ENCODE measurements at regions not wholly inside any gene's neighbourhood (a gene's known extent, or its start where the extent isn't known, plus 50 kb on each side); places are given as distances from the start of the nearest gene placed in this dataset.

DNA sequence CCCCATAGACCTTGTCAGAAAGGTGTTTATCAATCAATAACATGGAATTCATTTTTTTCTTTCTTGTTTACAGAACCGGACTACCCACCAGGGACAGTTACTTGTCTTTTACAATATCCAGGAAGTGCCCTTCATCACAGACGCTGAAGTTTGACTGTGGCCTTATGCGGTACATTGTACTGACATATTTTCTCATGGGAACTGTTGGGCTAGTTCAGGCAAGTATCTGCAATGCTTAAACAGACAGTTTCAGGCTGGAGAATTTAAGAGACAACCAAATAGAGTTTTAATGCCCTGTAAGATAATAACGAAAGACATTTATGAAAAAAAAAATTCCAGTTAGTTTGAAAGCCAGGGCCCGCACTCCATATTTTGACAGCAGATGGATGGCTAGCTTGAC is 246.4 kb downstream of the GATA3 start:
- intact Hi-C loops (cut with DNase I) = no loop called here
- Histone ChIP-seq H3K27ac (no peak overlapping the region), H3K4me3 (no peak overlapping the region), H3K4me1 (no peaks in the 10 kb centered on the region), H3K9me3 (no peaks in the 10 kb centered on the region), H3K27me3 (peaks cover 0 to 19% (median 0%) of the 10 kb centered on the region in 4 donors), H3K36me3 (no peaks in the 10 kb centered on the region)
- 42 to 49% methylated on average over 5 of the region's 5 CpGs for WGBS, 2 donors
- no peak for ATAC-seq
- DNase-seq = no peak
- TF ChIP-seq, protein P1, sequence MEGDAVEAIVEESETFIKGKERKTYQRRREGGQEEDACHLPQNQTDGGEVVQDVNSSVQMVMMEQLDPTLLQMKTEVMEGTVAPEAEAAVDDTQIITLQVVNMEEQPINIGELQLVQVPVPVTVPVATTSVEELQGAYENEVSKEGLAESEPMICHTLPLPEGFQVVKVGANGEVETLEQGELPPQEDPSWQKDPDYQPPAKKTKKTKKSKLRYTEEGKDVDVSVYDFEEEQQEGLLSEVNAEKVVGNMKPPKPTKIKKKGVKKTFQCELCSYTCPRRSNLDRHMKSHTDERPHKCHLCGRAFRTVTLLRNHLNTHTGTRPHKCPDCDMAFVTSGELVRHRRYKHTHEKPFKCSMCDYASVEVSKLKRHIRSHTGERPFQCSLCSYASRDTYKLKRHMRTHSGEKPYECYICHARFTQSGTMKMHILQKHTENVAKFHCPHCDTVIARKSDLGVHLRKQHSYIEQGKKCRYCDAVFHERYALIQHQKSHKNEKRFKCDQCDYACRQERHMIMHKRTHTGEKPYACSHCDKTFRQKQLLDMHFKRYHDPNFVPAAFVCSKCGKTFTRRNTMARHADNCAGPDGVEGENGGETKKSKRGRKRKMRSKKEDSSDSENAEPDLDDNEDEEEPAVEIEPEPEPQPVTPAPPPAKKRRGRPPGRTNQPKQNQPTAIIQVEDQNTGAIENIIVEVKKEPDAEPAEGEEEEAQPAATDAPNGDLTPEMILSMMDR (IDR thresholded peaks at IDR 0.05) = no peak
- no peak for FAIRE-seq

DNA sequence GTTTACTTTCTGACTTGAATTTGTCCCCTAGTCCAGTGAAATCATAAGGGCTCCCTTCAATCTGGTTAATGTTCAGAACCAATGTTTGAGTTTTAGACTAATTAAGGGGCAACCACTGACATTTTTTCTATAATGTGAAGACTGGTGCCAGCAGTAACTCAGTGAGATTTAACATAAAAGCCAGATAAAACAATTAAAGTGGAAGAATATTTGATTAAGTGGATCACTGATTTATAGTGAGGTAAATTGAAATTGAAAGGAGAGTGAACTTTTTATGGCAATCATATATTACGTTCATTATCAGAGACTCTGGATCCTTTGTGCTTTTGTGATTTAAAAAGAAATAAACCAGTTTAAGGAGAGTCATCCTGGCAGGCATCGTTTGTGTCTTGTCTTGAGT is 246.8 kb downstream of the GATA3 start:
- 59 to 66% methylated on average over 2 of the region's 2 CpGs for WGBS, 2 donors
- ATAC-seq = no peak
- Histone ChIP-seq H3K27ac (no peak overlapping the region), H3K27me3 (peaks cover 0 to 15% (median 0%) of the 10 kb centered on the region in 4 donors), H3K36me3 (no peaks in the 10 kb centered on the region), H3K9me3 (no peaks in the 10 kb centered on the region), H3K4me3 (no peak overlapping the region), H3K4me1 (no peaks in the 10 kb centered on the region)
- TF ChIP-seq, protein P1 (IDR thresholded peaks at IDR 0.05) = no peak
- DNase-seq = no peak
- intact Hi-C loops (cut with DNase I) = no loop called here
- no peak for FAIRE-seq

DNA sequence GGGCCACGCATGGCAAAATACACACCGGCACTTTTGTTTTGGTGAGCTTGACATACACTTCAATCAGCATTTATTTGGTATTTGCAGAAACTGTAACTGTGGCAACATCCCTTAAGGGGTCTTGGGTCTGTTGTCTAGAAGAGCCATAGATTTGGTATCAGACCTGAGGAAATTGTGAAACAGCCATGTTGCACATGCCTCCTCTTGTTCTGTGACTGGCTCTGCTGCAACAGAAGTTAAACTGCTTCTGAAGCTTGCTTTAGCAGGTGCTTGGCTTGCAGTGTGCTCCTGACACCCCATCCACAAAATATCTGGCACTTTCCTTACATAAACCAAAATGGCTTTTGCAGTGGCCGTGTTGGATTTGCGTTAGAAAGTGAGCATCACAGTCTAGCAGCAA is 247.3 kb downstream of the GATA3 start:
- Histone ChIP-seq H3K36me3 (no peaks in the 10 kb centered on the region), H3K27ac (no peak overlapping the region), H3K4me3 (no peak overlapping the region), H3K27me3 (peaks cover 0 to 13% (median 0%) of the 10 kb centered on the region in 4 donors), H3K9me3 (no peaks in the 10 kb centered on the region), H3K4me1 (no peaks in the 10 kb centered on the region)
- FAIRE-seq = no peak
- intact Hi-C loops (cut with DNase I) = no loop called here
- TF ChIP-seq, protein P1 (IDR thresholded peaks at IDR 0.05) = no peak
- DNase-seq = no peak
- WGBS, 2 donors = 73 to 77% methylated on average over 4 of the region's 4 CpGs
- ATAC-seq = no peak

DNA sequence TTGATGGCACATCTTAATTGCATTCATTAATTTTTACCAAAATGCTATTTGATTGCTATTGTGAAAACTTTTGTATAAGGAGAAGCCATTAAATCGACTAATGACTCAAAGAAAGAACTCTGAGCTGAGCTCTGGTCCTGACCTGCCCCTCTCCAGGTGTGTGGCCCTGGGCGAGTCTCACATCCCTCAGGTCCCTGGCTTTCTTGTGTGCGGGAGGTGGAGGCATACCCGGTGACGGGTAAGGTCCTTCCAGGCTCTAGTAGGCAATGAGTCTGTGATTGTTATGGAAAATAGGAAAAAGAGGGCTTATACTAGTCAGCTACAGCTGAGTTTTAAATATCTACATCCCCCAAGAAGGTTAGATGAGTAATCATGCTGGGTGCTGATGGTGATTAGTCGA is 248.1 kb downstream of the GATA3 start:
- Histone ChIP-seq H3K9me3 (no peaks in the 10 kb centered on the region), H3K36me3 (no peaks in the 10 kb centered on the region), H3K27ac (no peak overlapping the region), H3K4me3 (no peak overlapping the region), H3K27me3 (peaks cover 0 to 13% (median 0%) of the 10 kb centered on the region in 4 donors), H3K4me1 (no peaks in the 10 kb centered on the region)
- DNase-seq = no peak
- no peak for FAIRE-seq
- intact Hi-C loops (cut with DNase I) = no loop called here
- WGBS, 2 donors = 53 to 57% methylated on average over 6 of the region's 6 CpGs
- TF ChIP-seq, protein P1 (IDR thresholded peaks at IDR 0.05) = no peak
- ATAC-seq = no peak

DNA sequence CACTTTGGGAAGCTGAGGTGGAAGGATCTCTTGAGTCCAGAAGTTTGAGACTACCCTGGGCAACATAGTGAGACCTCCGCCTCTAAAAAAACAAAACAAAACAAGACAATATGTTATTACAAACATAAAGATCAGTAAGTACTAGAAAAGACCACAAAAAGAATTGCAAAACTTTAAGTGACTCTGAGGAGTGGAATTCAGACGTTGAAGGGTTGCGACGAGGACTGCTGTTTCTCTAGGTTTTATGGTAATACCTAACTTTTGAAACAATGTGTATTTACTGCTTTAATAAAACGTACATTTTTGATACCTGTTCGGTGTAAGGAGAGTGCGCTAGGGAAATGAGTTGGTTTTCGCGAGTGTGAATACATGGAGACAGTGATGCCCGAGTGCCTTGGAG is 250.4 kb downstream of the GATA3 start:
- ATAC-seq (no peak), FAIRE-seq (no peak), DNase-seq (no peak)
- intact Hi-C loops (cut with DNase I) = no loop called here
- WGBS, 2 donors = 72 to 76% methylated on average over 10 of the region's 10 CpGs
- no peaks in the 10 kb centered on the region for H3K36me3 ChIP-seq
- H3K27me3 ChIP-seq = peaks cover 0 to 9% (median 0%) of the 10 kb centered on the region in 4 donors
- no peak overlapping the region for H3K27ac ChIP-seq
- no peaks in the 10 kb centered on the region for H3K9me3 ChIP-seq
- TF ChIP-seq, protein P1 (IDR thresholded peaks at IDR 0.05) = no peak
- H3K4me3 ChIP-seq = no peak overlapping the region
- H3K4me1 ChIP-seq = no peaks in the 10 kb centered on the region
